ENCODE measurements at regions not wholly inside any gene's neighbourhood (a gene's known extent, or its start where the extent isn't known, plus 50 kb on each side); places are given as distances from the start of the nearest gene placed in this dataset.

- ChIA-PET CTCF (interaction anchor here (1.2 kb wide), 1 partner anchor 20 kb away, joined by 3 read pairs; no protein-coding TSS in a partner anchor), POLR2A (interaction anchor here (0.6 to 0.7 kb wide), 2 partner anchors 59 to 279 kb away, joined by 3 read pairs; no protein-coding TSS in a partner anchor)
- ATAC-seq (no peak), DNase-seq (no peak)
- H3K9me3 Mint-ChIP-seq: no peaks in the 10 kb centered on the region
- no peak overlapping the region for H3K27ac Mint-ChIP-seq
- no peak overlapping the region for H3K4me3 Mint-ChIP-seq
- H3K27me3 Mint-ChIP-seq: no peaks in the 10 kb centered on the region
- no peaks in the 10 kb centered on the region for H3K36me3 Mint-ChIP-seq (ENCODE audit: low read depth)
- no peak for TF ChIP-seq CTCF (IDR thresholded peaks at IDR 0.05)
- intact Hi-C loops (cut with micrococcal nuclease): no loop called here
- peaks cover 11% of the 10 kb centered on the region for H3K4me1 Mint-ChIP-seq (ENCODE audit: low read depth)
Observed at GRCh38 chr2:203603456-203604389, 68.6 kb upstream of the RAPH1 start.

- H3K36me3 Mint-ChIP-seq (ENCODE audit: low read depth): no peaks in the 10 kb centered on the region
- ChIA-PET CTCF (no interaction called here), POLR2A (no interaction called here)
- DNase-seq: no peak
- no peaks in the 10 kb centered on the region for H3K4me1 Mint-ChIP-seq (ENCODE audit: low read depth)
- TF ChIP-seq CTCF (IDR thresholded peaks at IDR 0.05): no peak
- H3K27ac Mint-ChIP-seq: no peak overlapping the region
- no peak overlapping the region for H3K4me3 Mint-ChIP-seq
- no peaks in the 10 kb centered on the region for H3K27me3 Mint-ChIP-seq
- intact Hi-C loops (cut with micrococcal nuclease): no loop called here
- no peak for ATAC-seq
- no peaks in the 10 kb centered on the region for H3K9me3 Mint-ChIP-seq
Observed at GRCh38 chr2:203605302-203605701, 70.2 kb upstream of the RAPH1 start.

GRCh38 chr2:203606051-203606450, 71.0 kb upstream of the RAPH1 start:
- no peak for TF ChIP-seq CTCF (IDR thresholded peaks at IDR 0.05)
- H3K36me3 Mint-ChIP-seq (ENCODE audit: low read depth): no peaks in the 10 kb centered on the region
- no peaks in the 10 kb centered on the region for H3K27me3 Mint-ChIP-seq
- POLR2A ChIA-PET: no interaction called here
- DNase-seq (no peak), ATAC-seq (no peak)
- H3K9me3 Mint-ChIP-seq: no peaks in the 10 kb centered on the region
- no peak overlapping the region for H3K27ac Mint-ChIP-seq
- H3K4me1 Mint-ChIP-seq (ENCODE audit: low read depth): no peaks in the 10 kb centered on the region
- intact Hi-C loops (cut with micrococcal nuclease): no loop called here
- H3K4me3 Mint-ChIP-seq: no peak overlapping the region
- CTCF ChIA-PET: no interaction called here

GRCh38 chr2:203610558-203610957, 75.5 kb upstream of the RAPH1 start:
- Mint-ChIP-seq H3K27me3 (no peaks in the 10 kb centered on the region), H3K36me3 (ENCODE audit: low read depth) (no peaks in the 10 kb centered on the region), H3K27ac (no peak overlapping the region), H3K4me3 (no peak overlapping the region), H3K4me1 (ENCODE audit: low read depth) (no peaks in the 10 kb centered on the region), H3K9me3 (no peaks in the 10 kb centered on the region)
- ChIA-PET CTCF (interaction anchor here (1.0 to 1.2 kb wide), 2 partner anchors 10 to 126 kb away, joined by 3 read pairs; no protein-coding TSS in a partner anchor), POLR2A (no interaction called here)
- no peak for TF ChIP-seq CTCF (IDR thresholded peaks at IDR 0.05)
- intact Hi-C loops (cut with micrococcal nuclease): no loop called here
- DNase-seq: no peak
- ATAC-seq: no peak

- ChIA-PET POLR2A (interaction anchor here (1.0 to 1.6 kb wide), 2 partner anchors 11 to 29 kb away, joined by 3 to 4 read pairs; no protein-coding TSS in a partner anchor), CTCF (no interaction called here)
- H3K4me3 Mint-ChIP-seq: no peak overlapping the region
- no peak for DNase-seq
- no peak for ATAC-seq
- H3K4me1 Mint-ChIP-seq (ENCODE audit: low read depth): no peaks in the 10 kb centered on the region
- H3K27ac Mint-ChIP-seq: no peak overlapping the region
- intact Hi-C loops (cut with micrococcal nuclease): no loop called here
- no peaks in the 10 kb centered on the region for H3K9me3 Mint-ChIP-seq
- no peak for TF ChIP-seq CTCF (IDR thresholded peaks at IDR 0.05)
- no peaks in the 10 kb centered on the region for H3K27me3 Mint-ChIP-seq
- no peaks in the 10 kb centered on the region for H3K36me3 Mint-ChIP-seq (ENCODE audit: low read depth)
Observed at GRCh38 chr2:203612246-203612645, 77.1 kb upstream of the RAPH1 start.
